Liver (tissue), 8 donors: ENCODE measurements at regions not wholly inside any gene's neighbourhood (a gene's known extent, or its start where the extent isn't known, plus 50 kb on each side); places are given as distances from the start of the nearest gene placed in this dataset.

Experiments
- DNase-seq: peaks from one replicate; pipeline ENCODE4 v3.0.0-alpha.2; 2017; ENCODE audit warnings: low spot score
- H3K27ac ChIP-seq, 2 donors: one replicate each; pipeline ENCODE4 v1.7.0; 2013; ENCODE audit warnings: inconsistent platforms in 2 of 2, low read length in 2 of 2, control low read depth in 1 of 2, low read depth in 1 of 2, mild to moderate bottlenecking in 1 of 2
- H3K27me3 ChIP-seq, 4 donors: one replicate each; pipeline versions ENCODE4 v1.6.1 to v1.7.0; 2013; ENCODE audit warnings: low read length in 3 of 4, inconsistent platforms in 1 of 4, mild to moderate bottlenecking in 1 of 4, moderate library complexity in 1 of 4; ENCODE audit not compliant: control insufficient read depth in 4 of 4, insufficient read depth in 4 of 4
- H3K36me3 ChIP-seq, 4 donors: one replicate each; pipeline versions ENCODE4 v1.6.1 to v1.7.0; 2013; ENCODE audit warnings: low read length in 3 of 4, mild to moderate bottlenecking in 3 of 4, low read depth in 1 of 4, moderate library complexity in 1 of 4; ENCODE audit not compliant: control insufficient read depth in 4 of 4, insufficient read depth in 3 of 4
- H3K4me1 ChIP-seq, 4 donors: one replicate each; pipeline versions ENCODE4 v1.6.1 to v1.7.0; 2013; ENCODE audit warnings: low read length in 3 of 4, mild to moderate bottlenecking in 3 of 4, moderate library complexity in 1 of 4; ENCODE audit not compliant: control insufficient read depth in 4 of 4, insufficient read depth in 4 of 4
- H3K4me3 ChIP-seq, 3 donors: one replicate each; pipeline versions ENCODE4 v1.6.1 to v1.7.0; 2013; ENCODE audit warnings: low read length in 3 of 3, control low read depth in 1 of 3, low read depth in 1 of 3, mild to moderate bottlenecking in 1 of 3
- H3K9ac ChIP-seq, 2 donors: one replicate each; pipeline ENCODE4 v1.7.0; 2013; ENCODE audit warnings: low read length in 2 of 2, mild to moderate bottlenecking in 2 of 2, moderate library complexity in 2 of 2, control low read depth in 1 of 2, low read depth in 1 of 2
- H3K9me3 ChIP-seq, 4 donors: one replicate each; pipeline versions ENCODE4 v1.6.1 to v1.7.0; 2013; ENCODE audit warnings: low read length in 3 of 4; ENCODE audit not compliant: control insufficient read depth in 4 of 4
- ATF3 ChIP-seq: IDR thresholded peaks from 2 replicates; pipeline ENCODE4 v1.6.1; 2016; ENCODE audit warnings: antibody characterized with exemption
- CTCF ChIP-seq: fragments of 150-350 bp; IDR thresholded peaks from 2 replicates; pipeline ENCODE4 v1.5.1; 2017; ENCODE audit warnings: improper control_type of control experiment, low read depth, low read length; ENCODE audit not compliant: missing input control
- EGR1 ChIP-seq, 2 donors: IDR thresholded peaks; 2 replicates each; pipeline ENCODE4 v1.6.1; 2016 to 2018; ENCODE audit warnings: antibody characterized with exemption in 2 of 2, low read depth in 2 of 2
- FOXA1 ChIP-seq: IDR thresholded peaks from 2 replicates; pipeline ENCODE4 v1.6.1; 2016; ENCODE audit warnings: antibody characterized with exemption
- FOXA2 ChIP-seq: IDR thresholded peaks from 2 replicates; pipeline ENCODE4 v1.6.1; 2016; ENCODE audit warnings: antibody characterized with exemption
- GABPA ChIP-seq, 2 donors: IDR thresholded peaks in 1 of 2; conservative IDR thresholded peaks in 1 of 2; 2 replicates each; pipeline ENCODE4 v1.6.1; 2016; ENCODE audit warnings: antibody characterized with exemption in 2 of 2, mild to moderate bottlenecking in 1 of 2, moderate library complexity in 1 of 2
- HNF4A ChIP-seq, 2 donors: conservative IDR thresholded peaks; 2 replicates each; pipeline ENCODE4 v1.6.1; 2016; ENCODE audit warnings: antibody characterized with exemption in 2 of 2, mild to moderate bottlenecking in 2 of 2
- JUND ChIP-seq, 2 donors: IDR thresholded peaks; 2 replicates each; pipeline ENCODE4 v1.6.1; 2016; ENCODE audit warnings: antibody characterized with exemption in 2 of 2
- MAX ChIP-seq: IDR thresholded peaks from 2 replicates; pipeline ENCODE4 v1.6.1; 2016; ENCODE audit warnings: antibody characterized with exemption
- NR2F2 ChIP-seq: IDR thresholded peaks from 2 replicates; pipeline ENCODE4 v1.6.1; 2016; ENCODE audit warnings: antibody characterized with exemption
- RAD21 ChIP-seq, 2 donors: IDR thresholded peaks; 2 replicates each; pipeline ENCODE4 v1.6.1; 2016; ENCODE audit warnings: antibody characterized with exemption in 2 of 2, mild to moderate bottlenecking in 2 of 2
- REST ChIP-seq: IDR thresholded peaks from 2 replicates; pipeline ENCODE4 v1.6.1; 2016; ENCODE audit warnings: antibody characterized with exemption, mild to moderate bottlenecking
- SP1 ChIP-seq: IDR thresholded peaks from 2 replicates; pipeline ENCODE4 v1.6.1; 2018; ENCODE audit warnings: antibody characterized with exemption, mild to moderate bottlenecking
- YY1 ChIP-seq: IDR thresholded peaks from 2 replicates; pipeline ENCODE4 v1.6.1; 2016; ENCODE audit warnings: antibody characterized with exemption, mild to moderate bottlenecking
- ZBTB33 ChIP-seq: IDR thresholded peaks from 2 replicates; pipeline ENCODE4 v1.6.1; 2016; ENCODE audit warnings: antibody characterized with exemption
- whole genome bisulfite sequencing: extraction: QIAGEN DNeasy Blood & Tissue Kit; methylation state at CpG from one replicate; pipeline ENCODE4 v1.1.7; 2013; 5-methylcytosine and 5-hydroxymethylcytosine counted together
- donor health status: healthy.
- donor health status: healthy.
- donor health status: healthy.
- donor health status: healthy.
- donor health status: healthy.

GRCh38 chr16:50900391-50900942 lies 158.6 kb downstream of the CYLD start:
- no peaks in the 10 kb centered on the region for H3K9me3 ChIP-seq

GRCh38 chr16:50899951-50900350 lies 158.1 kb downstream of the CYLD start:
- Histone ChIP-seq H3K36me3 (no peaks in the 10 kb centered on the region), H3K9me3 (no peaks in the 10 kb centered on the region), H3K27me3 (no peaks in the 10 kb centered on the region), H3K9ac (no peak overlapping the region), H3K27ac (no peak overlapping the region), H3K4me3 (no peak overlapping the region), H3K4me1 (no peaks in the 10 kb centered on the region)
- whole genome bisulfite sequencing: 91% methylated on average over 2 of the region's 2 CpGs
- DNase-seq: no peak
- TF ChIP-seq EGR1 (IDR thresholded peaks at IDR 0.05; ENCODE audit: low read depth in 2 of 2): no peak
- TF ChIP-seq FOXA1: no peak

More at GRCh38 chr16:50900391-50900942, 158.6 kb downstream of the CYLD start:
- Histone ChIP-seq H3K9ac (no peak overlapping the region), H3K36me3 (no peaks in the 10 kb centered on the region), H3K27ac (no peak overlapping the region), H3K4me1 (no peaks in the 10 kb centered on the region), H3K4me3 (no peak overlapping the region), H3K27me3 (no peaks in the 10 kb centered on the region)
- 59% methylated on average over 5 of the region's 5 CpGs for WGBS
- no peak for DNase-seq
- no peak for TF ChIP-seq FOXA2

GRCh38 chr16:50889746-50890145 lies 147.9 kb downstream of the CYLD start:
- Histone ChIP-seq H3K4me1 (no peaks in the 10 kb centered on the region), H3K27ac (no peak overlapping the region), H3K4me3 (no peak overlapping the region), H3K9ac (no peak overlapping the region), H3K27me3 (no peaks in the 10 kb centered on the region), H3K36me3 (no peaks in the 10 kb centered on the region), H3K9me3 (no peaks in the 10 kb centered on the region)
- DNase-seq: peak; percentile 19
- 77% methylated on average over 7 of the region's 7 CpGs for WGBS
- TF ChIP-seq GABPA (IDR thresholded peaks at IDR 0.05 in 1 of 2, conservative IDR thresholded peaks at IDR 0.05 in 1 of 2) (no peak), FOXA2 (no peak), RAD21 (IDR thresholded peaks at IDR 0.05) (no peak), YY1 (no peak), ATF3 (no peak), JUND (IDR thresholded peaks at IDR 0.05) (no peak)

GRCh38 chr16:50889276-50889675 lies 147.4 kb downstream of the CYLD start:
- H3K27me3 ChIP-seq: no peaks in the 10 kb centered on the region
- no peak overlapping the region for H3K4me3 ChIP-seq
- no peak overlapping the region for H3K27ac ChIP-seq
- TF ChIP-seq ZBTB33 (no peak), FOXA2 (no peak), REST (no peak), EGR1 (IDR thresholded peaks at IDR 0.05; ENCODE audit: low read depth in 2 of 2) (no peak), HNF4A (conservative IDR thresholded peaks at IDR 0.05) (no peak), NR2F2 (no peak), SP1 (no peak), CTCF (no peak), RAD21 (IDR thresholded peaks at IDR 0.05) (no peak), GABPA (IDR thresholded peaks at IDR 0.05 in 1 of 2, conservative IDR thresholded peaks at IDR 0.05 in 1 of 2) (no peak), FOXA1 (no peak), ATF3 (no peak), MAX (no peak)
- H3K9ac ChIP-seq: no peak overlapping the region
- no peaks in the 10 kb centered on the region for H3K9me3 ChIP-seq
- no peaks in the 10 kb centered on the region for H3K4me1 ChIP-seq
- DNase-seq: peak; percentile 9
- WGBS: 91% methylated on average over 6 of the region's 6 CpGs
- H3K36me3 ChIP-seq: no peaks in the 10 kb centered on the region
